Activated T-cell treated with anti-CD3 and anti-CD28 coated beads for 24 hours (primary cell): ENCODE measurements at regions not wholly inside any gene's neighbourhood (a gene's known extent, or its start where the extent isn't known, plus 50 kb on each side); places are given as distances from the start of the nearest gene placed in this dataset.
"Not testable (repeated sequence)": the region's sequence is repeated elsewhere in the genome, so short reads cannot be mapped to it uniquely, and the experiment has no call there.

Experiments used
- DNase-seq: peaks from one replicate; pipeline ENCODE4 v3.0.0-alpha.2; 2020; ENCODE audit warnings: low read depth

- no peak for DNase-seq
These were observed 476.1 kb upstream of the RBFOX1 start for GRCh38 chr16:6856578-6856977.

DNA sequence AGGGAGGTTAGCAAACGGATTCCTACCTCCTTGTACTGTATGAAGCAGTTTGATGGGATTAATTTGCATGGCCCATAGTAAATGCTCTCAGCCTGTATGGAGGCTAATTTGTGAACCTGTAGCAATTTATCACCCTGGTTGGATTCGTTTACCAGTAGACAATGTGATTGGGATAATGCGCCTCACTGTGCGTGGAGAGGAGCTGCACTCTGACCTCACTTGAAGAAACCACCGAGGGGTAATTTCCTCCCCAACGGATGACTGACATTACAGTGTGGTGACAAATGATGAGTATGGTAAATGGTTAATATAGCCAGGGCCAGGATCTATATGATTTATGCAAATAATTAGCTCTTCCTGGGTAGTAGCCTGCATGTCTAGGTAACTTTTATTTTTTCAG is 479.1 kb upstream of the RBFOX1 start:
- no peak for DNase-seq

- DNase-seq: no peak
These were observed 479.9 kb upstream of the RBFOX1 start for GRCh38 chr16:6852643-6853225.

- no peak for DNase-seq
These were observed 486.2 kb upstream of the RBFOX1 start for GRCh38 chr16:6846452-6846851.

DNA sequence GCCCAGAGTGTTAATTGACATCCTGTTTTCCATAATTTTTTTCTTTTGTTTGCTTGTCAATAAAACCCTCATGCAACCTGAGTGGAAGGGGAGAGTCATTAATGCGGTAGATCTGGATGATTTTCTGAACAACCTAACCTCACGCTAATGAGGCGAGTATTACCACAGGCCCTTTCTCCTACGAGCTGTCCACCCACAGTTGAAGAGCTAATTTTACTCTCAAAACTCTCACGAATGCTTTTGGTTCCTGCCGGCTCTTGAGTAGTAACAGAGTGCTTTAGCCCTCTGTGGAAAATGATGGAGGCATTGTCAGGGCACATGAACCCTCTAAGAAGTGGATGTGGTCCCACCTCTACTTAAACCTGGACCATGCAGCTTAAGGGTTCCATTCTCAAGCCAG is 491.3 kb upstream of the RBFOX1 start:
- DNase-seq: no peak

DNA sequence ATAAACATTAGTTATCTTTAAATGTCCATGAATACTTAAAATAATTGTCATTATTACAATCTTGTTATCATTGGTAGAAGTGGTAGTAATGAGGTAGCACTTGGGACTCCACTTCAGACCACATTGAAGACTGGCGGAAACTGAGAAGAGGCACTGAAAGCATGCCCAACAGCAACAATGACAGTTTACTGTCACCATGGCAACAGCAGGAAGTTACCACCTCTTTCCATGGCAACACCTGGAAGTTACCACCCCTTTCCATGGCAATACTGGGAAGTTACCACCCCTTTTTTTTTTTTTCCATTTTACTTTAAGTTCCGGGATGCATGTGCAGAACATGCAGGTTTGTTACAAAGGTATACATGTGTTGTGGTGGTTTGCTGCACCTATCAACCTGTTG is 494.9 kb upstream of the RBFOX1 start:
- no peak for DNase-seq

GRCh38 chr16:6836766-6837165 is 495.9 kb upstream of the RBFOX1 start:
- DNase-seq: no peak

DNA sequence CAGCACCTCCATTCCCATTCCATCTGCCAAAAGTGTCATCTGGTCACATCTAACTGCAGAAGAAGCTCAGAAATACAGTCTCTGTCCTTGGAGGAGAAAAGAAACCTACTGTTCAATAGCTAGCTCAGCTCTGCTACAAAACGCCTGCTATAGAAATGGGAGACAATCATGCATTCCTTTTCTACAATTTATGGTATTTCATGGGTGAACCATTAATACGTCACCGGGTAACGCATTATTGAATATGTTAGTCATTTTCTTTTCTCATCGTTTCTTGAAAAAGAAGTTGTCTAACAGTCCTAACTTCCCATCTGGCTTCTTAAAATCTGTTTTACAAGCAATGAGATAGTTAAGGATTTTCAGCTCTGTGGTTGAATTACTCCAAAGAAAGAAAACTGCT is 496.7 kb upstream of the RBFOX1 start:
- no peak for DNase-seq

DNA sequence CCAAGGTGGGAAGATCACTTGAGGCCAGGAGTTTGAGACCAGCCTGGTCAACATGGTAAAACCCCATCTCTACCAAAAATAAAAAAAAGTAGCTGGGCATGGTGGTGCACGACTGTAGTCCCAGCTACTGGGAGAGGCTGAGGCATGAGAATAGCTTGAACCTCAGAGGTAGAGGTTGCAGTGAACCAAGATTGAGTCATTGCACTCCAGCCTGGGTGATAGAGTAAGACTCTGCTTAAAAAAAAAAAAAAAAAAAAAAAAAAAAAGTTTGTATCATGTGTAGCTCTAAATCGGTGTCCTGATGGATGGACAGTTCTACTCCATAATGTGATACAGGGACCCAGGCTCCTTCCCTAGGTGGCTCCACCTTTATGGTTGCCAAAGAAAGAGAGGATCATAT is 497.1 kb upstream of the RBFOX1 start:
- DNase-seq: no peak

DNA sequence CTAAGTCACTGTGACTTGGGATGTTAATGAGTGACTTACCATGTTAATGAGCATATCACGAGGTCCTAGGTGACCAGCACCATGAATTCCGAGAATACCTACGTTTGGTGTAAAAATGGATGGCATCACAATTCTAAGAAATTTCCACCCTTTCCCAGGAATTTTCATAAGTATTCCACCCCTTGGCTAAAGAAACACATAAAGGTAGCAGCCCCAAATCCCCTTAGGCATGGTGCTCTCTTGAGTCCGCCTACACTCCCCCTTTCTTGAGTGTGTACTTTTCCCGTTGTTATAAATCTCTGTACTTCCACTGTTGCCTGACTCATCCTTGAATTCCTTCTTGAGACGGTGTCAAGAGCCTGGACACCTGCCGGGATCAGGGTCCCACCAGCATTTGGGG is 504.0 kb upstream of the RBFOX1 start:
- no peak for DNase-seq

DNA sequence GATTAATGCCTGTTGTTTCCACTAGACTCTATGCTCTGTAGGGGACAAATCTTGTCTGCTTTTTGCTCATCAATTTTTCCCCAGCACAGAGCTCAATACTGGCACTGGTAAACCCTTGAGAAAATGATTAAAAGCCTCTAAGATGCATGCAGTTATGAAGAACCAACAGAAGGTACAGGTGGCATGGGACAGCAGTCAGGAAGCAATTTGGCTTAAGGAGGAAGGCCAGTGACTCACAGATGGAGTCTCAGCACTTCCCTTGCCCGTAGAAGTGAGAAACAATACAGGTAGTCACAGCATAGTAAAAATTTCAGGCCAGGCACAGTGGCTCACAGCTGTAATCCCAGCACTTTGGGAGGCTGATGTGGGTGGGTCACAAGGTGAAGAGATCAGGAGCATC is 504.7 kb upstream of the RBFOX1 start:
- no peak for DNase-seq

- DNase-seq: no peak
These were observed 505.4 kb upstream of the RBFOX1 start for GRCh38 chr16:6827267-6827666.

DNA sequence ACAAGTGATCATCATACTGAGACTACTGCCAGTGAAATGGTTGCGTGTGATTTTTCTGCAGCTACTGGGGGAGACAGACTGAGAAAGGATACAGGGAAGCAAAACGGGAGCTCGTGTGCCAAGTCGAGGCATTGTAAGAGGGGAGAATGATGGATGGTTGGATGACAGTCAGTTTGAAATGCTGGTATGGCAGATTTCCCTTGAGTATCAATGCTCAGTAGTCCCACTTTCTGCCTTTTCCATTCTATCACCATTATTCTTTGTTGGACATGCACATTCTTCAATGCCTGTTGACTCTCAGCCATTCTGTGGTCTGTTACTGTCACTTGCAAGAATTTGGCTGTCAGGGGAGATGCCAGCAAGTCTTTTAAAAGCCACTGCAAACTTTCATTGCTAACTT is 510.6 kb upstream of the RBFOX1 start:
- no peak for DNase-seq

DNA sequence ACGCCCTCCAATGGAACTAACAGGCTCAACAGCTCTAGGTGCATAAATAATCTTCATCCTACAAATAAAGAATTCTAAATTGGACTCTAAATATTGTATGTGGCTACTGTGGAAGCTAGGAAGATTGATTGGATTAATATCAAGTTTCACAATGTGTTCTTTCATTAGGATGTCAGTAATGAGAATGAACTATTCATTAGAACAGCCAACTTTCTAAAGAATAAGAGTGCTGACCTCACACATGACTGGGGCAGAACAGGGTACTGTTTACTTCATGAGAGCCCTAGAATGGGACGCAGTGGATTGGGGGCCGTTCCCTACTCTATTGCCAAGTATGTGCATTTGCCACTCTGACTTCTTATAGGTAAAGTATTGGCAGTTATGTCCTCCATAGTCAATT is 528.2 kb upstream of the RBFOX1 start:
- DNase-seq: no peak

- DNase-seq: no peak
These were observed 529.5 kb upstream of the RBFOX1 start for GRCh38 chr16:6803176-6803575.

GRCh38 chr16:6797223-6797622 is 535.4 kb upstream of the RBFOX1 start:
- DNase-seq: no peak

DNA sequence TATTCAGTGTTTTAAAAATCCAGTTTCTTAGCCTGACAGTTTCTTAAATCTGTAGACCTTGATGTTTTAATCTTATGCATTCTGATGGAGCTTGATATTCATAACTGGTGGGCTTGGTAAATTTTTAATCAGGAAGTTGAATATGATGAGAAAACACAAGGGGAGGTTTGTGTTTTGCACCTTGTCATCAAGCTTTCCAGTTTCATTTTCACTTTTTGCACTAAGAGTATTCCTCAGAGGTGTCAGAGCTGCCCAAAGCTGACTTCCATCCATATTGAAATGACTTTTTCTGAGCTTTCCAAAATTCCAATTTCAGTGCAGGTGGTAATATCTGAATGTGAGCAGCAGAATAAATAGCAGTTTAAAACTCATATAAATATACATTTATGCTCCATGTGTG is 555.0 kb upstream of the RBFOX1 start:
- DNase-seq: no peak

DNA sequence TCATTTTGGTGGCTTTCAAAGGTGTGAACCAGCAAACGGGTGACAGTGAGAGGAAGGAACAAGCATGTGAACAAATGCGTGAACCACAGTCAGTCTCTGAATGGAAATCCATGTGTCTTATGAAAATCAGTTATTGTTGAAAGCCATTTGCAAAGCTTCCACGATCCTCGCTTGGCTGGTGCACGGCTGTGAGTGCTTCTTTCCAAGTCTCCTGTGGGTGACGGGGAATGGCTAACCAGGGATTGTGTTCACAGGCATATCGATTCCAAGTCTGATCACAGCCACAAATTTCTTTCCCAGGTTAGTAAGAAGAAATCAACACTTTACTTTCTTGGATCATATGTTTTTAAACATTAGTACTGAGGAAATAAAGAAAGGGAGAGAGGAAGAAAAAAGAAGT is 556.9 kb upstream of the RBFOX1 start:
- no peak for DNase-seq

- no peak for DNase-seq
These were observed 560.7 kb upstream of the RBFOX1 start for GRCh38 chr16:6771956-6772355.

- no peak for DNase-seq
These were observed 579.1 kb upstream of the RBFOX1 start for GRCh38 chr16:6753553-6753952.

DNA sequence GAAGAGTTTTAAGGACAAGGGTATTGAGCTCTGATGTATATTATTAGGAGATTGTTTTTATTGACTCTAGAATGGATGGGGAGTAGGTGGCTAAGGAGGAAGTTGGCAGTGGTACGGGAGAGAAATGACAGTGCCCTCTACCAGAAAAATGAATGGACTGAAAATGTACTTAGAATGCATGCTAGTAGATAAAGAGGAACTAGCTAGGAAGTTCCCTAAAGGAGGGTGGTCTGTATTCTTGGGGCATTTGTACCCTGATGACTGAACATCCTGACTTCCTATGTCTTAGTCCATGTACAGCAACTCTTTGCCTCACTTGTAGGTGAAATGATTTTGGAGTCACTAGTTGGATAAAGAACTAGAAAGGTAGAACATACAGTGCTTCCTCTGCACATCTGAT is 581.5 kb upstream of the RBFOX1 start:
- DNase-seq: no peak

- no peak for DNase-seq
These were observed 582.9 kb upstream of the RBFOX1 start for GRCh38 chr16:6749698-6750097.

- not testable (repeated sequence) for DNase-seq
These were observed 596.3 kb upstream of the RBFOX1 start for GRCh38 chr16:6736302-6736701.

GRCh38 chr16:6735631-6736030 is 597.0 kb upstream of the RBFOX1 start:
- no peak for DNase-seq

GRCh38 chr16:6732166-6732565 is 600.5 kb upstream of the RBFOX1 start:
- DNase-seq: no peak
